ENCODE measurements at regions not wholly inside any gene's neighbourhood (a gene's known extent, or its start where the extent isn't known, plus 50 kb on each side); places are given as distances from the start of the nearest gene placed in this dataset.

DNA sequence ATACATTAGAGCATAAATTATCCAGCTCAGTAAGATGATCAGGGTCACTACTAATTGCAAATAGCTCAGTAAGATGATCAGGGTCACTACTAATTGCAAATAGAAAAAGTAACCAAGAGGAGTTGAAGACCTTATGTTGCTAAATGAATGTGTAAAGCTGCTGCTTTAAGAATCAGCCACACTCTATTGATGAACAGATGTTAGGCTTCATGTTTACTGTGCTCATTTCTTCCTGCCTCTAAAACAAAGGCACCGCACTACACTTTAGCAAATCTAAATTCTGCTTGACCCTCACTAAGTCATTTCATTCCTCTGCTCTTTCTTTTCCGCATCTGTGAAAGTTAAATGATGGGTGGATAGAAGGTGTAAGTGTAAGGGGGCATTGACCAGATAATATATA, 92.6 kb upstream of the PLSCR4 start:
- Histone ChIP-seq H3K9me3 (no peaks in the 10 kb centered on the region), H3K36me3 (no peaks in the 10 kb centered on the region), H3K4me3 (no peak overlapping the region), H3K27me3 (no peaks in the 10 kb centered on the region), H3K4me1 (no peaks in the 10 kb centered on the region), H3K27ac (no peak overlapping the region)
- TF ChIP-seq POLR2A (IDR thresholded peaks at IDR 0.05), result no peak
- intact Hi-C loops (cut with DNase I), result no loop called here
- no peak for ATAC-seq
- 42 to 85% (median 43%) methylated on average over 2 of the region's 2 CpGs for WGBS, 4 donors
- DNase-seq, result no peak

DNA sequence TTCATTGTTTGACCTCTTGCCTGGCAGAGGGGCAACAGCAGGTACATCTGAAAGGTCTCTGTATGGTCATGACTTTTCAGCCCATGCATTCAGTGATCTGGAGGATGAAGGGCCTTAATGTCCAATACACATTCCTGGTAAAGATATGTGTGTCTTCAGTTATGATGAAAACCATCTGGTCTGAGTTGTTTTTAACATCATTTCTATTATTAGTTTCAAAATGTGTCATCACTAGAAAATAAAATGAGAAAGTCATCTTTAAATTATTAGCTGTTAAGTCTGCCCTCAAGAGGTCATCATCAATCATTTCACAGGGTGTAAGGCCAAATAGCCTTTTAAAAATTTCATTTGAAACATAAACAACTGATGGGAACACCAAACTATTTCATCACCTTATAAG, 92.1 kb upstream of the PLSCR4 start:
- TF ChIP-seq, protein P1, sequence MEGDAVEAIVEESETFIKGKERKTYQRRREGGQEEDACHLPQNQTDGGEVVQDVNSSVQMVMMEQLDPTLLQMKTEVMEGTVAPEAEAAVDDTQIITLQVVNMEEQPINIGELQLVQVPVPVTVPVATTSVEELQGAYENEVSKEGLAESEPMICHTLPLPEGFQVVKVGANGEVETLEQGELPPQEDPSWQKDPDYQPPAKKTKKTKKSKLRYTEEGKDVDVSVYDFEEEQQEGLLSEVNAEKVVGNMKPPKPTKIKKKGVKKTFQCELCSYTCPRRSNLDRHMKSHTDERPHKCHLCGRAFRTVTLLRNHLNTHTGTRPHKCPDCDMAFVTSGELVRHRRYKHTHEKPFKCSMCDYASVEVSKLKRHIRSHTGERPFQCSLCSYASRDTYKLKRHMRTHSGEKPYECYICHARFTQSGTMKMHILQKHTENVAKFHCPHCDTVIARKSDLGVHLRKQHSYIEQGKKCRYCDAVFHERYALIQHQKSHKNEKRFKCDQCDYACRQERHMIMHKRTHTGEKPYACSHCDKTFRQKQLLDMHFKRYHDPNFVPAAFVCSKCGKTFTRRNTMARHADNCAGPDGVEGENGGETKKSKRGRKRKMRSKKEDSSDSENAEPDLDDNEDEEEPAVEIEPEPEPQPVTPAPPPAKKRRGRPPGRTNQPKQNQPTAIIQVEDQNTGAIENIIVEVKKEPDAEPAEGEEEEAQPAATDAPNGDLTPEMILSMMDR (IDR thresholded peaks at IDR 0.05), result no peak
- TF ChIP-seq POLR2A (IDR thresholded peaks at IDR 0.05), result no peak
- no peaks in the 10 kb centered on the region for H3K36me3 ChIP-seq
- no peak overlapping the region for H3K27ac ChIP-seq
- no peaks in the 10 kb centered on the region for H3K27me3 ChIP-seq
- H3K9me3 ChIP-seq, result no peaks in the 10 kb centered on the region
- DNase-seq (no peak), ATAC-seq (no peak)
- no peak overlapping the region for H3K4me3 ChIP-seq
- intact Hi-C loops (cut with DNase I), result no loop called here
- H3K4me1 ChIP-seq, result no peaks in the 10 kb centered on the region

DNA sequence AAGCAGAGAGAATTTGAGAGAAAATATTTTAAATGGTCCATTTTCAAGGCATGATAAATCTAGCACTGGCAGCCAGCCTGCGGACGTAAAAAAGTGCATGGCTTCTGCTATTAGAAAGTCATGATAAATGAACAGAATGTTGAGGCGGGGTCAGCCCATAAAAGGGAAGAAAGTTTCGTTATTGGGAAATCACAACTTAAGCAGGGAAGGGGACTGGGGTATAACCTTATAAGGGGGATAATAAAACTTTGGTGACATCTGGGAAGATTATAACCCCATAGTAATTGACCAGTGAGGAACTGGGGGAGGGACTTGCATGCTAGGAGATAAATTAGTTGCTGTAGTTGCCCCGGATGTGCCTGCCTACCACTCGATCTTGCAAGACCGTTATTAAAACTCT, 88.4 kb upstream of the PLSCR4 start:
- H3K27me3 ChIP-seq, result no peaks in the 10 kb centered on the region
- no peak for TF ChIP-seq POLR2A (IDR thresholded peaks at IDR 0.05)
- TF ChIP-seq, protein P1 (IDR thresholded peaks at IDR 0.05), result no peak
- no peaks in the 10 kb centered on the region for H3K36me3 ChIP-seq
- H3K4me3 ChIP-seq, result no peak overlapping the region
- H3K9me3 ChIP-seq, result no peaks in the 10 kb centered on the region
- no peak for ATAC-seq
- H3K4me1 ChIP-seq, result no peaks in the 10 kb centered on the region
- no peak overlapping the region for H3K27ac ChIP-seq
- 89 to 93% (median 90%) methylated on average over 7 of the region's 7 CpGs for WGBS, 4 donors
- intact Hi-C loops (cut with DNase I), result loop anchor here in 5 of 10 donors (5.0 to 10.0 kb wide), 4 partner anchors 48 to 243 kb away; no protein-coding TSS in a partner anchor
- no peak for DNase-seq

DNA sequence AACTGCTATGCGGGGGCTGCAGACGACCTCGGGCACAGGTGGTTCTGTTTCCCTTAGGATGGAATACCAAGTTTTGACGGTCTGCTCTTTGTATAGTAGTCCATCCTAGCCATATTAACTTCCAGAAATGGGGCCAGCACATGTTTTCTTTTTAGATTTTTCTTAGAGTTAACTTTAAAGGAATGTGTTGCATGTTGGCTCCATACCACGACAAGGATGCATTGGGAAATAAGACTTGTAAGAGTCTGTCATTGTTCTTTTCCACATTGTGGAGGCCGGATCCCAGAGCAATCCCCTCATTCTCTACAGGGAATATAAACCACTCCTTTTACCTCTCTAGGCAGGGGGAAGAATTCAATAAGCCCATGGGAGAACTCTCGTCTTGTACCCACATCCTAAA, 87.1 kb upstream of the PLSCR4 start:
- no peak overlapping the region for H3K27ac ChIP-seq
- H3K4me1 ChIP-seq, result no peaks in the 10 kb centered on the region
- no peak for TF ChIP-seq POLR2A (IDR thresholded peaks at IDR 0.05)
- TF ChIP-seq, protein P1 (IDR thresholded peaks at IDR 0.05), result no peak
- ATAC-seq (no peak), DNase-seq (no peak)
- H3K9me3 ChIP-seq, result no peaks in the 10 kb centered on the region
- 91 to 95% (median 93%) methylated on average over 7 of the region's 7 CpGs for WGBS, 4 donors
- no peak overlapping the region for H3K4me3 ChIP-seq
- H3K36me3 ChIP-seq, result no peaks in the 10 kb centered on the region
- H3K27me3 ChIP-seq, result no peaks in the 10 kb centered on the region
- intact Hi-C loops (cut with DNase I), result loop anchor here in 5 of 10 donors (5.0 to 10.0 kb wide), 4 partner anchors 49 to 244 kb away; no protein-coding TSS in a partner anchor

DNA sequence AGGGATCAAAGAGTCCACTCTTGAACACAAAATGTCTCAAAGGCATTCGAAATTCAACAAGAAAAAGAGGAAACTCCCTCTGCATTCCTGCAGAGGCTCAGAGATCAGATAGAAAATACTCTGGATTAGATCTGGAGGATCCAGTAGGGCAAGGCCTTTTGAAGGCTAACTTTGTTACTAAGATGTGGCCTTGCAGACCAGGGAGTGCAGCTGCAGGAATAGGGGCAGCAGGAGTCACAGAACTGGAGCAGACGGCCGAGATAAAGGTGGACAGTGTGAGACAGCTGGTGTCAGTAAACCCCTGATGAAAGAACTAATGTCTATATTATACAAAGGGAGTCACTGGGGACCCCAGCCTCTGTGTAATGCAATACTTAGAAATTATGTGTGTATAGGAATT, 84.5 kb upstream of the PLSCR4 start:
- no peaks in the 10 kb centered on the region for H3K27me3 ChIP-seq
- H3K36me3 ChIP-seq, result no peaks in the 10 kb centered on the region
- intact Hi-C loops (cut with DNase I), result loop anchor here in 6 of 10 donors (2.0 to 10.0 kb wide), 5 partner anchors 52 to 247 kb away; no protein-coding TSS in a partner anchor
- no peaks in the 10 kb centered on the region for H3K9me3 ChIP-seq
- H3K4me3 ChIP-seq, result no peak overlapping the region
- TF ChIP-seq POLR2A (IDR thresholded peaks at IDR 0.05), result no peak
- TF ChIP-seq, protein P1 (IDR thresholded peaks at IDR 0.05), result no peak
- 78 to 87% (median 83%) methylated on average over 3 of the region's 3 CpGs for WGBS, 4 donors
- H3K4me1 ChIP-seq, result no peaks in the 10 kb centered on the region
- ATAC-seq (no peak), DNase-seq (no peak)
- H3K27ac ChIP-seq, result no peak overlapping the region
